GM03348 (cell line): ENCODE measurements at regions not wholly inside any gene's neighbourhood (a gene's known extent, or its start where the extent isn't known, plus 50 kb on each side); places are given as distances from the start of the nearest gene placed in this dataset.

Source experiments
- DNase-seq: peaks from one replicate; pipeline ENCODE4 v3.0.0; 2012; ENCODE audit warnings: low spot score

- no peak for DNase-seq
Observed at GRCh38 chr6:92047152-92047850, 1372.1 kb downstream of the EPHA7 start.

GRCh38 chr6:92044312-92044711 is 1375.0 kb downstream of the EPHA7 start:
- no peak for DNase-seq

GRCh38 chr6:92043777-92044176 is 1375.6 kb downstream of the EPHA7 start:
- no peak for DNase-seq

GRCh38 chr6:92026878-92027277 is 1392.5 kb downstream of the EPHA7 start:
- DNase-seq = no peak

- DNase-seq = no peak
Observed at GRCh38 chr6:92024881-92025280, 1394.5 kb downstream of the EPHA7 start.

GRCh38 chr6:92024110-92024509 is 1395.2 kb downstream of the EPHA7 start:
- DNase-seq = no peak

GRCh38 chr6:92023410-92023966 is 1395.9 kb downstream of the EPHA7 start:
- DNase-seq = no peak

GRCh38 chr6:92011681-92012245 is 1407.6 kb downstream of the EPHA7 start:
- DNase-seq = no peak

GRCh38 chr6:92008757-92009502 is 1410.4 kb downstream of the EPHA7 start:
- DNase-seq = no peak

GRCh38 chr6:92000112-92000511 is 1413.2 kb upstream of the MAP3K7 start:
- DNase-seq = no peak

- no peak for DNase-seq
Observed at GRCh38 chr6:91994787-91995186, 1407.9 kb upstream of the MAP3K7 start.

- DNase-seq = no peak
Observed at GRCh38 chr6:91982559-91982958, 1395.7 kb upstream of the MAP3K7 start.

- no peak for DNase-seq
Observed at GRCh38 chr6:91976797-91977196, 1389.9 kb upstream of the MAP3K7 start.

- no peak for DNase-seq
Observed at GRCh38 chr6:91970700-91971099, 1383.8 kb upstream of the MAP3K7 start.

GRCh38 chr6:91965872-91966271 is 1379.0 kb upstream of the MAP3K7 start:
- no peak for DNase-seq

- DNase-seq = no peak
Observed at GRCh38 chr6:91961671-91962070, 1374.8 kb upstream of the MAP3K7 start.

- DNase-seq = no peak
Observed at GRCh38 chr6:91961236-91961635, 1374.4 kb upstream of the MAP3K7 start.

- no peak for DNase-seq
Observed at GRCh38 chr6:91941838-91942237, 1355.0 kb upstream of the MAP3K7 start.

- no peak for DNase-seq
Observed at GRCh38 chr6:91940801-91941200, 1353.9 kb upstream of the MAP3K7 start.

- no peak for DNase-seq
Observed at GRCh38 chr6:91926827-91927226, 1340.0 kb upstream of the MAP3K7 start.

GRCh38 chr6:91926361-91926760 is 1339.5 kb upstream of the MAP3K7 start:
- no peak for DNase-seq

GRCh38 chr6:91911945-91912344 is 1325.1 kb upstream of the MAP3K7 start:
- no peak for DNase-seq

GRCh38 chr6:91904586-91905164 is 1317.8 kb upstream of the MAP3K7 start:
- no peak for DNase-seq
